OCI-LY7 (cell line): ENCODE measurements at regions not wholly inside any gene's neighbourhood (a gene's known extent, or its start where the extent isn't known, plus 50 kb on each side); places are given as distances from the start of the nearest gene placed in this dataset.

Source experiments
- EZH2phosphoT487 ChIP-seq: fragments of 200-600 bp; sonication (generic); IDR thresholded peaks from 2 replicates; pipeline ENCODE4 v1.6.1; 2018; ENCODE audit warnings: low read depth, borderline replicate concordance, mild to moderate bottlenecking, mixed run types, antibody characterized with exemption, low read length, moderate library complexity, mixed read lengths
- TF ChIP-seq, protein P1 (sequence below): fragments of 200-600 bp; sonication (generic); conservative IDR thresholded peaks from 2 replicates; pipeline ENCODE4 v1.5.1; 2014; ENCODE audit warnings: mild to moderate bottlenecking, antibody characterized with exemption, low read length, moderate library complexity, mixed read lengths

DNA sequence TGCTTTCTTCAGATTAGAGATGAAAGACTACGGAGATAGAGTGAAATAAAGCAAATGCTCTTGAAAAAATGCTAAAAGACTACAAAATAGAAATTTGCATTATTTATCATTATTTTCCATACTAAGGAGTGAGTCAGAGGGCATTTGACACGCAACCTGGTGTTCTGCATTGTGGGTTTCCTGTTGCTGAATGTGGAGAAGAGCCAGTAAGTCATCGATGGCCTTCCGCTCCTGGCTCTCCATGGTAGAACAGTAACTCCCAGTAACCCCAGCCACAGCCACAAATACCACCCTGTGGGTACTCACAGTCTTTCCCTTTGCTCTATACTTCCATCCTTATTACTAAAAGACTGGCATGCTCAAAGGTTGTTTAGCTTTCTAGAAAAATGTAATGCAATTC lies 61.5 kb downstream of the CGGBP1 start:
- TF ChIP-seq, protein P1, sequence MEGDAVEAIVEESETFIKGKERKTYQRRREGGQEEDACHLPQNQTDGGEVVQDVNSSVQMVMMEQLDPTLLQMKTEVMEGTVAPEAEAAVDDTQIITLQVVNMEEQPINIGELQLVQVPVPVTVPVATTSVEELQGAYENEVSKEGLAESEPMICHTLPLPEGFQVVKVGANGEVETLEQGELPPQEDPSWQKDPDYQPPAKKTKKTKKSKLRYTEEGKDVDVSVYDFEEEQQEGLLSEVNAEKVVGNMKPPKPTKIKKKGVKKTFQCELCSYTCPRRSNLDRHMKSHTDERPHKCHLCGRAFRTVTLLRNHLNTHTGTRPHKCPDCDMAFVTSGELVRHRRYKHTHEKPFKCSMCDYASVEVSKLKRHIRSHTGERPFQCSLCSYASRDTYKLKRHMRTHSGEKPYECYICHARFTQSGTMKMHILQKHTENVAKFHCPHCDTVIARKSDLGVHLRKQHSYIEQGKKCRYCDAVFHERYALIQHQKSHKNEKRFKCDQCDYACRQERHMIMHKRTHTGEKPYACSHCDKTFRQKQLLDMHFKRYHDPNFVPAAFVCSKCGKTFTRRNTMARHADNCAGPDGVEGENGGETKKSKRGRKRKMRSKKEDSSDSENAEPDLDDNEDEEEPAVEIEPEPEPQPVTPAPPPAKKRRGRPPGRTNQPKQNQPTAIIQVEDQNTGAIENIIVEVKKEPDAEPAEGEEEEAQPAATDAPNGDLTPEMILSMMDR, result no peak
- TF ChIP-seq EZH2phosphoT487, result no peak
